Lung (tissue), 11 donors: ENCODE measurements at regions not wholly inside any gene's neighbourhood (a gene's known extent, or its start where the extent isn't known, plus 50 kb on each side); places are given as distances from the start of the nearest gene placed in this dataset.
A peak's percentile ranks its signal among the peaks of the same experiment; 100 is the strongest.

Experiments
- ATAC-seq: fragments of 200-7000 bp; cut with Tn5 transposase; one replicate; pipeline ENCODE4 v1.9.1; 2020; ENCODE audit warnings: moderate number of reproducible peaks; ENCODE audit not compliant: insufficient read depth, low FRiP score
- DNase-seq, 3 donors: peaks; one replicate each; pipeline ENCODE4 v3.0.0-alpha.2; 2013 to 2017
- H3K27ac ChIP-seq, 2 donors: one replicate each; pipeline ENCODE4 v1.5.1; 2013; ENCODE audit warnings: mild to moderate bottlenecking in 2 of 2, moderate library complexity in 2 of 2, control low read depth in 1 of 2, inconsistent platforms in 1 of 2, low read depth in 1 of 2, low read length in 1 of 2
- H3K27me3 ChIP-seq, 3 donors: one replicate each; pipeline ENCODE4 v1.5.1; 2013; ENCODE audit warnings: low read length in 2 of 3; ENCODE audit not compliant: control insufficient read depth in 3 of 3, insufficient read depth in 3 of 3
- H3K36me3 ChIP-seq, 4 donors: one replicate each; pipeline ENCODE4 v1.5.1; 2013; ENCODE audit warnings: low read length in 4 of 4, mild to moderate bottlenecking in 1 of 4, moderate library complexity in 1 of 4; ENCODE audit not compliant: control insufficient read depth in 4 of 4, insufficient read depth in 4 of 4
- H3K4me1 ChIP-seq, 5 donors: one replicate each; pipeline ENCODE4 v1.5.1; 2013; ENCODE audit warnings: low read length in 5 of 5, mild to moderate bottlenecking in 2 of 5, moderate library complexity in 1 of 5; ENCODE audit not compliant: control insufficient read depth in 5 of 5, insufficient read depth in 5 of 5
- H3K4me3 ChIP-seq: one replicate; pipeline ENCODE4 v1.5.1; 2013; ENCODE audit warnings: mild to moderate bottlenecking, control low read depth, moderate library complexity
- H3K9ac ChIP-seq, 2 donors: one replicate each; pipeline ENCODE4 v1.5.1; 2013; ENCODE audit warnings: low read length in 2 of 2, control low read depth in 1 of 2; ENCODE audit not compliant: insufficient read depth in 1 of 2
- H3K9me3 ChIP-seq, 4 donors: one replicate each; pipeline ENCODE4 v1.5.1; 2013; ENCODE audit warnings: low read length in 3 of 4, mild to moderate bottlenecking in 1 of 4, moderate library complexity in 1 of 4; ENCODE audit not compliant: control insufficient read depth in 4 of 4, insufficient read depth in 3 of 4
- WGBS, 2 donors: extraction: QIAGEN DNeasy Blood & Tissue Kit; methylation state at CpG; one replicate each; pipeline ENCODE4 v1.1.7; 2013; 5-methylcytosine and 5-hydroxymethylcytosine counted together
- TF ChIP-seq, protein P1 (sequence below): IDR thresholded peaks from 2 replicates; pipeline ENCODE4 v1.5.1; 2012; ENCODE audit warnings: mild to moderate bottlenecking; ENCODE audit errors: control extremely low read depth, extremely low read depth
- donor health status: control.
- donor health status: control.
- donor health status: Bipolar disorder and iron deficiency.
- donor health status: healthy.
- donor health status: DM: yes; HTN: yes; CAD: no.

DNA sequence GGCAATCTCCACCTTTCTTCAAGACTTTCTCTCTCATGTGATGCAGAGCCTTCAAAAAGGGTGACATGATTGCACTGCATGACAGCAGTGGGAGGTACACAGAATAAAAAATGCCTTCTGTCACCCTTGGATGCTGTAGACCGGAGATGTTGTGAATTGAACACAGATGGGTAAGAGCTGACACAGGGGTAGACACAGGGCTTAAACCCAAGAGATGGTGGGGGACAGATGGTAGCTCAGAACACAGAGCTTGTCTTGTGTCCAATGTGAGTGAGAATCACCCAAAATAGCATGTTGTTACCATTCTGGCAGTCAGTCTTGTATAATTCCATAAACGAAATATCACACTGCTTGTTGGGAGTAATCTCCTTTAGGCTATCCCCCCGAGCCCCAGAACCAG is 69.9 kb downstream of the JRKL start:
- no peaks in the 10 kb centered on the region for H3K4me1 ChIP-seq
- 72 to 76% methylated on average over 3 of the region's 3 CpGs for WGBS, 2 donors
- peaks cover 0 to 2% (median 0%) of the 10 kb centered on the region in 3 donors for H3K27me3 ChIP-seq
- H3K9me3 ChIP-seq: peaks cover 0 to 2% (median 0%) of the 10 kb centered on the region in 4 donors
- no peak overlapping the region for H3K27ac ChIP-seq
- no peaks in the 10 kb centered on the region for H3K36me3 ChIP-seq
- DNase-seq: no peak
- TF ChIP-seq, protein P1, sequence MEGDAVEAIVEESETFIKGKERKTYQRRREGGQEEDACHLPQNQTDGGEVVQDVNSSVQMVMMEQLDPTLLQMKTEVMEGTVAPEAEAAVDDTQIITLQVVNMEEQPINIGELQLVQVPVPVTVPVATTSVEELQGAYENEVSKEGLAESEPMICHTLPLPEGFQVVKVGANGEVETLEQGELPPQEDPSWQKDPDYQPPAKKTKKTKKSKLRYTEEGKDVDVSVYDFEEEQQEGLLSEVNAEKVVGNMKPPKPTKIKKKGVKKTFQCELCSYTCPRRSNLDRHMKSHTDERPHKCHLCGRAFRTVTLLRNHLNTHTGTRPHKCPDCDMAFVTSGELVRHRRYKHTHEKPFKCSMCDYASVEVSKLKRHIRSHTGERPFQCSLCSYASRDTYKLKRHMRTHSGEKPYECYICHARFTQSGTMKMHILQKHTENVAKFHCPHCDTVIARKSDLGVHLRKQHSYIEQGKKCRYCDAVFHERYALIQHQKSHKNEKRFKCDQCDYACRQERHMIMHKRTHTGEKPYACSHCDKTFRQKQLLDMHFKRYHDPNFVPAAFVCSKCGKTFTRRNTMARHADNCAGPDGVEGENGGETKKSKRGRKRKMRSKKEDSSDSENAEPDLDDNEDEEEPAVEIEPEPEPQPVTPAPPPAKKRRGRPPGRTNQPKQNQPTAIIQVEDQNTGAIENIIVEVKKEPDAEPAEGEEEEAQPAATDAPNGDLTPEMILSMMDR: no peak
- H3K4me3 ChIP-seq: no peak overlapping the region
- no peak for ATAC-seq
- H3K9ac ChIP-seq: no peak overlapping the region

DNA sequence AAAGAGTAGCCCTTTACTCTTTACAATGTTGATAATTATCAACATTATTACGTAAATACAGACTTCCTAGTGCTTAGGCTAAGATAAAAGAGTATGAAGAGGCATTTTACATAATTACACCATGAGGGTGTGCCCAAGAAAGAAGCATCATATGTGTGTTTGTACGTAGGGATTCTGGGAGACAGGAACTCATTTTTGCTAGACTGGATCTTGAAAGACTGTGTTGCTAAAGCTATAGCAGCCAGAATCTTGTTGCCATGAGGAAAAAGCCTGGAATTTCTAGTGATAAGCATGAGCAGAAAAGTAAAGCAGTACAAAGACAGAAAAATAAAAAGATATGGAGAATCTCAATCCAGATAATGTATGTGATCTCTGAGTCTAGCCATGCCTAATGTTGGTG is 72.1 kb downstream of the JRKL start:
- DNase-seq (no peak), ATAC-seq (no peak)
- TF ChIP-seq, protein P1: no peak
- Histone ChIP-seq H3K4me3 (no peak overlapping the region), H3K9ac (no peak overlapping the region), H3K4me1 (no peaks in the 10 kb centered on the region), H3K36me3 (no peaks in the 10 kb centered on the region), H3K27me3 (peaks cover 0 to 2% (median 0%) of the 10 kb centered on the region in 3 donors), H3K27ac (no peak overlapping the region), H3K9me3 (peaks cover 0 to 2% (median 0%) of the 10 kb centered on the region in 4 donors)
- WGBS, 2 donors: 39 to 70% methylated on average over 2 of the region's 2 CpGs

DNA sequence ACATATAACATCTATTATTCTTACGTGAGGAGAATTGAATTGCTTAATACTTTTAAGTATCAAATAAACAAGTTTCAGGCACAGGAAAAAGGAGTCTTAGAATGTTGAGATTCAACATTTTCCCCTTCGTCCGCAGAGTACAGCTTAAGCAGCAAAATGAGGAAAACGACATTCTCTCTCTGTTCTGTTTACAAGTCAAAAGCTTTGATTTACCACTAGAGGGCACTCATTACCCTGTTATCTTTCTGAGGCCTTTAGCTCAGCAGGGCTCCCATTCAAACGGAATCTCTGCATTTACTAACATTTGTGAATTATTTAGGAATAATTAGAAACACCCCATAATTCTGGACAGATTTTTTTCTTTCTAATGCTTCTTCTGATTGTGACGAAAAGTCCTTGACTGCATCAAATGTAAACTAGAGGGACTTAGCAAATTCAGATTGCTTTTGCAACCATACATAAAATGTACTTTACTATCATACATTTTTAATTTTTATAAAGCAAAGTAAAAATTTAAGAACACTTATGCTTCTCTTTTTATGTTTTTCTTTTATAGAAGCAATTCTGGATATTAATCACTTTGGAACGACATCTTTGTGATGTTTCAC is 75.0 kb downstream of the JRKL start:
- Histone ChIP-seq H3K9ac (no peak overlapping the region), H3K27ac (no peak overlapping the region), H3K36me3 (no peaks in the 10 kb centered on the region), H3K4me1 (no peaks in the 10 kb centered on the region), H3K9me3 (peaks cover 0 to 2% (median 0%) of the 10 kb centered on the region in 4 donors), H3K27me3 (peaks cover 0 to 2% (median 0%) of the 10 kb centered on the region in 3 donors), H3K4me3 (no peak overlapping the region)
- ATAC-seq (peak; percentile 81), DNase-seq (peak; percentile 41 to 94 (median 87))
- TF ChIP-seq, protein P1: peak; percentile 54
- WGBS, 2 donors: 14 to 19% methylated on average over 7 of the region's 7 CpGs

DNA sequence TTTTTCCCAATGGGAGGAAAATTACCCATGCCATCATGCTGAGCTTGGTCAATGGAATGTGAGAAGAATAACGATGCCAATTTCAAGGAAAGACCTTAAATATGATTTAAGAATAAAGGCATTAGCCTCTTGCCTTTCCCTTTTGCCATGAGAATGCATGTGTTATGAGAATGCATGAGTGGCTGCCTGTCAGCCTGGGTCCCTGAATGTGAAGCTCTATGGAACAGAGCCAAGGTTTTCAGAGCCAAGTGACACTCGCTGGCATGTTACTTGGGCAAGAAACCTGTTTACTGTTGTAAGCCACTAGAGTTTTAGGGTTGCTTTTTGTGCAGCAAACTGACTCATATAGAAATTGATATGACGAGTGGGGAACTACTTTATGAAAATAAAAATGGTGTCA is 75.7 kb downstream of the JRKL start:
- 48 to 59% methylated on average over 3 of the region's 3 CpGs for WGBS, 2 donors
- Histone ChIP-seq H3K27me3 (peaks cover 0 to 2% (median 0%) of the 10 kb centered on the region in 3 donors), H3K27ac (no peak overlapping the region), H3K4me3 (no peak overlapping the region), H3K36me3 (no peaks in the 10 kb centered on the region), H3K9ac (no peak overlapping the region), H3K9me3 (no peaks in the 10 kb centered on the region), H3K4me1 (no peaks in the 10 kb centered on the region)
- ATAC-seq (no peak), DNase-seq (peak in 1 of 3 donors; percentile 17)
- TF ChIP-seq, protein P1: no peak
